ELR (cell line): ENCODE measurements at regions not wholly inside any gene's neighbourhood (a gene's known extent, or its start where the extent isn't known, plus 50 kb on each side); places are given as distances from the start of the nearest gene placed in this dataset.

Source experiments
- DNase-seq: peaks from one replicate; pipeline ENCODE4 v3.0.0-alpha.2; 2015; ENCODE audit warnings: low read depth

DNA sequence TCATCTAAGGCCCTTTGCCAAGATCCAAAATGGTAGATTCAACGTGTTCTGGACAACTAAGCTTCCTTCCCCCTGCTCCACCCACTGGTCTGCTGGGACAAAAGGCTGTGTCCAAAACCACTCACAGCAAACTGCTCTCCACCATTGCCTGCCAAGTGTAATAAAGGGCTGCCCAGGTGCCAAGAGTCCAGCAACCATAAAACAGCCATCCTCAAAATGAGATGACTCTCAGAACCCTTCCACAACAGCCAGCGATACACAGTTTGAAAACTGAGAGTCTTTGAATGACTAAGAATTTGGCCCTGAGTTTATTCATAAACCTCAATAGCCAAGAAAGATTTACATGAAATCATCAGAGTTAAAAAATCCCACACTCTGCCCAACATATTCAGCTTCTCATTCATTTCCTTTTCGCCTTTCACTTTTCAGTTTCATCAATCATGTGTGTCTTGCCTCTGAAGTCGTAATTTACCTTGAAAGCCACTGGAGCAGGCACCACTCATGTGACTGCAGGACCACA, 658.1 kb upstream of the MGMT start:
- DNase-seq, result no peak

DNA sequence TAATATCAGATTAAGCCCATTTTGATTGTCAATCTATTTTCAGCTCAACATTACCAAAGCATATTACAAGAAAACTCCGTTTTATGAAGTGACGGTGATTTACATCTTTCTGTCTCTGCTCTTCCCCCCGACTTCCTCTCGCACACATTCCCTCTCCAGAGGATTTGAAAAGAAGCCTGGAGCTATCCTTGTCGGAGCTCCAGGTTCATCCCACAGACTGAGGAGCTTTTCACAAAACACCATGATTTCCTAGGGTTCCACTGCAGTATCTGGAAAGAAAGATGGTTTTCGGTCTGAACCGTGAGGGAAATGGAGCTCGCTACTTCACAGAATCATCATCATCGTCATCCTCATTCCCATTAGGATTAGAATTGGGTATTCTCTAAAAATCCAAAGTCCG, 655.5 kb upstream of the MGMT start:
- no peak for DNase-seq

DNA sequence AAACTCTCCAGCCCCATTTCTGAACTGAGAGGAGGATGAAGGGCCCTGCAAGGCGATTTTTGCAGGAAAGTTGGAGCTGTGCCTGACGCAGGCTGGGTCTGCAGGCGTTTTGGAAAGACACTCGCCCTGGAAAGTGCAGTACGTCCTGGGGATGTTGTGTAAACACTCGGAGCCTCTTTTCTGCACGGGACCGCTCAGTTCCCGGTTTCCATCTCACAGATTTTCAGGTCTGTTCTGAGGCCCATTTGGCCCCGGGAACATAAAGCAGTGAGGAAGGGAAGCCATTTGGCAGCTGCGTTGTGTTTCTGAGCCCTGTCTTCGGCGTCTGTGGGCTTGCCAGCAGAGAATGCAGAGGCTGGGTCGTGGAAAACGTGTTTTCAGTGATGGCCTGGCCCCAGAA, 655.0 kb upstream of the MGMT start:
- no peak for DNase-seq

DNA sequence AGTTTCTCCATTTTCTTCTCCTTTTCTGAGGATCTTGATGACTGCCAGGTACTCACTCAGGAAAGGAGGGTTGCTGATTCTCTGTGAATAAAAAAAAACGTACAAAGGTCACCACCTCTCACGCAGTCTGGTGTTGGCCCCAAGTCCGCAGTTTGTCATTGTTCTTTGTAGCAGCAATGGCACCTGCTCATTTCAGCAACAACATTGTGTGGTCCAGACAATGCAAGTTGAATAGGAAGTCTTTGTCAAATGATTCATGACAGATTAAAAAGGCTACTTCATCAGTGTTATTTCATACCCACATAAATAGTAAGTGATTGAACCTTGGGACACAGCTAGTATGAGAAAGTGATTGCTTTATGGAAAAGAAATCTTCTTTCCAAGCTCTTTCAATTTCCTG, 653.5 kb upstream of the MGMT start:
- no peak for DNase-seq

DNA sequence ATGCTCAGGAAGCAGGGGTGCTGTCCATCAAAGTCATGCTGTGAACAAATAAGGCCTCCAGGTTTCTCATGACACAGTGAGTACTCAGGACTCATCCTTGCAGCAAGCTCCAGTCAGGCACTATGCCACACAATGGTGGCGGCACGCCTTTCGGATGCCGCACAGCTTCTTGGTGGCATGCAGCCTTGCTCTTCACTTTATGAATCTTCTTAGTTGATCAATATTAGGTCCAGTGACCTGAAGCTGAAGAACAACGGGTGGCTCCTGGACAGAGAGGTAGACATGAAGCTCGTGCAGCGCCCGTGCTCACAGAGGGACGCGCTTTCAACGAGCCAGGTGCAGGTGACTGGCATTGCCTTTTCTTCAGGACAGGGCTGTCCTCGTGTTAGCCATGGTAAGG, 653.0 kb upstream of the MGMT start:
- DNase-seq, result no peak

DNA sequence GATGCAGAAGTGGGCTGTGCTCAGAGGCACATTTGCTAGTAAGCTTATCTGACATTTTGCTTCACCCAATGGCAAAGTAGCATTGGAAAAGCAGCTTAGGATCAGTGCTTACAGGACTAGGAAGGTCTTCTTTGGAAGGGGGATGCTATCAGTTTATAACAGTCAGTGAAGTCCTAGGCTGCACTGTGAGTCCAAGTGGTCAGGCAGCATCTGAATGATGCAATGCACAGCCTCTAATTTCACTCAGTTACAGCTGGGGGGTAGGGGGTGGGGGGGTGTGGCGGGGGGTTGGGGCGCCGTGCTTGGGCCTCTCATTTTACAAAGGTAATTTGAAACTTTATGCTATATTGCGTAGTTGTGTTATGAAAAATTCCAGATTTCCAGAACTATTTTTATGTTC, 652.3 kb upstream of the MGMT start:
- no peak for DNase-seq

DNA sequence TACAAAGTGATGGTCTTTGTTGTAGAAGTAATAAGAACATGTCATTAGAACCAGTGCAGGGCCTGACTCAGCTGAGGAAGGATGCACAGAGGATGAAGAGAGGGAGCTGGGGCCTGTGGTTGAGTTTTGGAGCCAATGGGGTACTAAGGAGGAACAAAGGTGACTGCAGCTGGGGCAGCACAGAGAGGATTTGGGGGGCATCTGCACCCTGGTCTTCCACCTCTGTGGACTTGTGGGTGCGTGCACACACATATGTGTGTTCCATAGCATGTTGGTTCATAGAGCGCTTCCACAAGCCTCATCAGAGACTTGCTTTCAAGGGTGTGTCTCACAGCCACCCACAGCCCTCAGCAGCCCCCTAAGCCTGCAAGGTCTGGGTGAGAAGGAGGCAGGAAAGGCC, 650.3 kb upstream of the MGMT start:
- no peak for DNase-seq

DNA sequence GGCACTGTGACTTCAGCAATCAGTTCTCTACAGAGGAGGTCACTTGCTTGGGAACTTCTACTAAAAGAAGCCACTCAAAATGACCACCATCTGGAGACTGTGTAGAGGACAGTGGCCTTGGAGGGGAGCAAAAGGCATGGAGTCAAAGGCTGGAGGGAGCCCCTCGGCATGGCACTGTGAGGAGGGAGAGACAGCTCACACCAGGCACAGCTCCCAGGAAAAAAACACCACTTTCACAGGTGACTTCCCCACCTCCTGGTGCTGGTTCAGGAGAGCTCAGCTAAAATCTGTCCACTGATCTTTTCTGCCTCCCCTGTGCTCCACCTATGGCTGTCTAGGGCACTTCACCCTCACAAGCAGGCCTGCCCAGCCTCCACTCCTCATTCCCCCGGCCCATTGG, 649.4 kb upstream of the MGMT start:
- DNase-seq, result no peak

DNA sequence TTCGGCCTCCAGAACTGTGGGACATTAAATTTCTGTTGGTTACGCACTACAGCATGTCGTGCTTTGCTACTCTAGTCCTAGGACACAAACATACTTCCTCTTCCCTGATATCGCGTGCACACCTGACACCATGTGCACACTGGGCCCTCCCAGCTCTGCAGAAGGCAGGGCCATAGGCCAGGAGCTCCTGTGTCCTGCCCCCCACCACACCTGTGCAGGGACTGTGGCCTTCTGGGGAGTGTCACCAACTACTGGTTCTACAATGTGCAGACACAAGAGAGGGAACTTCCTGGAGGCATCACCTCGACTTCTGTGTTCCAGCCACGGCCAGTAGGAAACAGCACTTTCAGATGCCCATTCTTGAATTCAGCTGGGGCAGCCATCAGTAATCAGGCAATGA, 646.4 kb upstream of the MGMT start:
- no peak for DNase-seq

DNA sequence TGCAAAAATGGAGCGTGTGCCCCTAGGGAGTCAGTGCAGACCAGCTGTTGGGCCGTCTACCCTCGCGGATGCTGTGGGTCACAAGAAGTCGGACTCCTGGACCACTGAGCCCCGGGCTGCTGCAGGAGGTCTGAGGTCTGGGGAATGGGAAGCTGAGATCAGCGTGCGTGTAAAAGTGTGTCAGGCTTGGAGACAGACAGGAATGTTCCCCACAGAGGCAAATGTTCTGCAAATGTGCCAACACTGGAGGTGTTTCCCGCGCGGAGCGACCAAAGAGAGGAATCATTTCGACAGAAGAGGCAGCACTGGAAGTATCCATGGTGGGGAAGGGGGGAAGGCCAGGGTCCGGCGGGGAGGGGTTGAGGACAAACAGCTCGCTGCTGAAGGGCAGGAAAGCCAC, 643.8 kb upstream of the MGMT start:
- DNase-seq, result no peak

DNA sequence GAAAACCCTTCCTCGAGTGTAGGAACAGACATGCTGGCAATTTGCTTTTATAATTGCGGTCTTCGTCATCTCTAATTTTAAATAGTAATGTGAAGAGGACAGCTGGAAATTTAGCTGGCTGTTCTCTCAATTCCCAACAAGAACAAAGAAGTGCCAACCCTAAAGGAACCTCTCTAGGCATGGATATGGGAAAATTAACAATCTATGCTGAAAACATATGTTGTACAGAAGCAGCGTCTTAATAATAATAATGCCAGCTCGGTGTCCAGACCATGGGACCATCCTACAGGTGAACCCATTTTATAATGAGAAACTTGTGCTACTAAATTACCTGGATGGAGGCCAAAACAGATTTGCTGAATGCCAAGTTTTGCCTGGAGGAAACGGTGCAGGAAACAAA, 641.4 kb upstream of the MGMT start:
- no peak for DNase-seq

DNA sequence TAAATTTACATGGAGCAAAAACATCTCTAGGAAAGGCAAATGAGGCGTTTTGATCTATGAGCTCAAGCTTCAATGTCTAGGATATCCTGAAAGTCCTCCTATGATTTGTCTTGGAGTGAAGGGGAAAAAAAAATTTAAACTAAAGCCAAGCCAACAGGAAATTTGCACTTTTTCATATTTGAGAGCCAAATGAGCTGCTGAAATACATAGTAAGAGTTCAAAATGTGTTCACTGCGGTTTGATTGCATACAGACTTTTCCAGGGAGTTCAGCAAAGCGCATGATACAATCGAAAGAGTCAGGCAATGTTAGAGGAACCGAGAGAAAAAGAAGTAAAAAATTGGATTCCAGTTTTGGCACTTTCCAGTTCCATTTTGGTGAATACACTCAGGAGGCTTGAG, 633.4 kb upstream of the MGMT start:
- DNase-seq, result no peak

DNA sequence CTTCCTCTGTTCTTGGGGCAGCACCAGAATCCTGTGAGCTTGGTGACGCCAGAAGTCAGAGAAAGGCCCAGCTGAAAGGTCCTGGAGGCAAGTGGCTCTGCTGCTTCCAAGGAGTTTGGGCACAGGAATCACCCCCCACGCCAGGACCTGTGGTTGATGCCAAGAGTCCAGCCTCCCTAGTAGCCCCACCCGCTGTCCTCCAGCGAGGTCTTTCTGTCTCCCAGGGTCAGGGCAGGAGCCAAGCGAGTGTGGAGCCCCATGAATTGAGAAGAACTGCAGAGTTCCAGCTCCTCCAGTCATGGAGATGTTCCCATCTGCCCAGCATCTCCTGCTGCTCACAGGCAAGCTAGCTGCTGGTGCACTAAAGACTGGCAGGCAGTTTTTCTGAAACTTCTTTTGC, 631.7 kb upstream of the MGMT start:
- no peak for DNase-seq

DNA sequence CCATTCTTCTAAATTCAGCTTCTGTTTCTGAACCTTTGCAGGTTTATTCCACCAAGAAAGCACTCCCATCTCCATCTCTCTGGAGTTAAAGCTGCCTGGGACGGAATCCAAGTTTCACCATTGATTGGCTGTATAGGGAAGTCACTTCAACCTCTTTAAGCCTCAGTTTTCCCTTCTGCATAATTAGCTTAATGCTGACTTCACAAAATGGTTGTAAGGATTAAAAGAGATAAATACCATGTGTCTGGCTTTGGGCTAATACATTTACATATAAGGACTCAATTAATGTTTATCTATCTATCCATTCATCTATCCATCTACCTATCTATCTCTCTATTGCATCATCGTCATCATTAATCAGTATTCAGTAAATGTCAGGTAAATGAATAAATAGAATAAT, 629.6 kb upstream of the MGMT start:
- DNase-seq, result no peak

DNA sequence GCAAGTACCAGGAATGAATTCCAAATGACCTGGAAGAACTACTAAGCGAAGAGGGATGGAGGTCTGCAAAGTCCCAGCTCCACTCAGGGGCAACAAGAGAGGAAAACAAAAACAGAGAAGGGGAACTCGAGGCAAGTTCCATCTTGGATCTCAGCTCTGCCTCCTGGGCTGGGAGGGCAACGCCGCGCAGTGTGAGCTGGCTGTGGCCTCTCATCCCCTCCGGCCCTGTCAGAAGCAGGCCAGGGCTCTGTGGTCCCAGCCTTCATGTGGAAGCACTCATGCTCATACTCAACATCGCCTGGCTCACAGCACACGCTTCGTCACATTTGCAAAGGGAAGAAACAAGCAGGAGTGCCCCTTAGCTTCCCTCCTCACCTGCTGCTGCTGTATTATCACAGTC, 627.9 kb upstream of the MGMT start:
- DNase-seq, result no peak

DNA sequence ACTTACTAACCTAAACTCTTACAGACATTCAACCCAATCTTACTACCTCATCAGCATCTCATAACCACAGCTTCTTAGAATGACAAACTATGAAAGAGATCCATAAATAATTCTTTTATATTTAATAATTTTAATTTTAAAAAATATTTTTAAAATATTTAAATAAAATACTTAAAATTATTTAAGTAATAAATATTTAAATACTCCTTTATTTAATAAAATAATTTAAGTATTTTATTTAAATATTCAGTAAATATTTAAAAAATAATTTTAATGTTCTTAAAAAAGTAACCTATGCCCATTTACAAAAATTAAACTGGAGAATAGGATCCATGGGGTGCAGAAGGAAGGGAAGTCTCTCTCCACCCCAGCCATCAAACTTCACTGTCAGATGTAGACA, 627.3 kb upstream of the MGMT start:
- DNase-seq, result no peak

DNA sequence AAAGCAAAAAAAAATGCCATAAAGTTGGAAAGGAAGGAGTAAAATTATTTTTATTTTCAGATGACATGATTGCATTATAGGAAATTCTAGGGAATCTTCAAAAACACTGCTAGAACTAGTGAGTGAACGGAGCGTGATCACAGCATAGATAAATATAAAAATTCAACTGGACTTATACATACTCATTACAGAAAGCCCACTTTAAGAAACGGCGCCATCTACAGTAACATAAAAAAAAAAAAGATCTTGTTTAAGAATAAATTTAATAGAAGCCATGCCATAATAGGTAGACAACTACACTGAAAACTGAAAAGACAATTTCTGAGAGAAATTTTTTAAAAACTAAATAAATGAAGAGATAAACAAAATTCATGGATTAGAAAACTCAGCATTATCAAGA, 623.1 kb upstream of the MGMT start:
- no peak for DNase-seq

DNA sequence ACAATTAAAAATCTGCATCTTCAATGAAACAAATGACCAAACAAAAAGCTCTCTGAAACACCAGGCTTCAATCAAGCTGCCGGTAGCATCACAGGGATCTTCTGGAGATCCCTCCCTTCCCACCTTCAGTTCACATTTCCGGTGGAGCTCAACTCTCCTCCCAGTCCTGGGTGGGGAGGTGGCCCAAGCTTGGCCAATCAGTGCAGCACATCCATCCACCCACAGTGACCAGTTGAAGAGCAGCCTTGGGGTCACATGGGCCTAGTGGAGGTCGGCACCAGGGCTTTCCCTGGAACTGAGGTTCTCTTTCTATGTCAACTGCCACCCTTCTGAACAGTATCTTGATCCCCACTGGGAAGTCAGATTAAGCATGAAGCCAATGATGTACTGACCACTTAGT, 620.1 kb upstream of the MGMT start:
- DNase-seq, result no peak

DNA sequence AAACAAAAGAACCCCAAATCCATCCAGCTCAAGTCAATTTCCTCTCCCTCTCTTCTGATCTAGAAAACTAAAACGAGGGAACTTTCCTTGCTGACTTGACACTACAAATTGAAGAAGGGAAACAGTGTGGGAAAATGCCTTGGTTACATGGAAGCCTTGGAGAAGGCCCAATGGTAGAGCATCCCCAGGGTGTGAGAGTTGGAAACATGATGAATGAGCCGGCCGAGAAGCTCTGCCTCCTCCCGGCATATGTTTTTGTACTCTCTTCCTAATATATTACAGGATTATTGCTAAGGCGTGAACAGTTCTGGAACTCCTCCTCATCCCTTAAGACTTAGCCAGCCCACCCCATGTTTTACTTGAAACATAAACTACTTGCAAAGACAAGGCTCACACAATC, 618.2 kb upstream of the MGMT start:
- DNase-seq, result no peak

DNA sequence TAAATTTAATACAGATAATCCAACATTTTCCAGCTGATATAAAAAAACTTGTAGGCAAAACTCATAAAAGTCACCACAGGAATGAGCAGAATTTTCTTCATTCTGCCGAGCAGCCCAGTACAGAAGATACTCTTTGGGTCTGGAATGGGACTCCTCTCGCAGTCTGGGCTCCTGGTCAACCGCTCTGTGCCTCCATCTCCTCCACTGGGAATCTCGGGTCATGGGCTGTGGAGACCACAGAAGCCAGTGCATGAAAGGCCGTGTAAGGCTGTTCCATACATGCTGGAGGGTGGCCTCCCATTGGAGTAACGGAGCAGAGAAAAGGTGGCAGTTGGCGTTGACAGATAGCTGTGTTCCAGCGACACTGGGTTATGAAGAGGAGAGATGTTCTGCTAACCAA, 616.4 kb upstream of the MGMT start:
- DNase-seq, result no peak

DNA sequence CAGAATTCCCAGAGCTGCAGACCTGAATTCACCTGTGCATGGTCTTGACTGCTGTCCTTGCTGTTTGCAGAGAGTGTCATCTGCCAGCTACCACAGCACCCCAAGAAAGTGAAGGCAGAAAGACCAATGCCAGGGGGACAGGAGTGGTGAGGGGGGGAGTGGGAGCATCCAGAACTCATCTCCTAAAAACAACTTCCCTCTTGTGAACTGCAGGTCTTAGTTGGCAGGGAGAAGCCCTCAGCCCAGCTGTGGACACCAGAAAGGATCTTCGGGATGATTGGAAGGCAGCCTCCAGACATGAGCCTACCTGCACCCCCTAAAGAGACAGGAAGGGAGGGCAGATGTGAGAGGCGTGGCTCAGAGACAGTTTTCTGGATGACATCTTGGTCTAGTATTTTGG, 615.8 kb upstream of the MGMT start:
- no peak for DNase-seq

DNA sequence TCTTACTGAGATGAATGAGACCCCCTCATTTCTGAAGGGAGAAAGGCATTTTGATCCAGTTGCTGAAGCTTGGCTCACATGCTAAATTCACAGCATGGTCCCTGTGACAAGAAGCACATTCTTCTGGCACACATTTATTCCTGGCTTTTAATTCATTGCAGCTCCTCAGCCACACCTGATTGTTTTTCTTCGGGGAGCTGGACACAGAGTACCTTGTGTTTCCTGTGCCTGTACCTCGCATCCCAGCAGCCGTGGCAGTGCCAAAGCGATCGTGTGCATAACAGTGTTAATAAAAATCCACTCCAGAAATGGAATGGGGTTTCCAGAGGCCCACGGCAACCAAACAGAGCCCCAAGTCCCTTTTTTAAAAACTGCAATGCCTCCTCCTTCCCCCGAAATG, 615.3 kb upstream of the MGMT start:
- DNase-seq, result no peak

DNA sequence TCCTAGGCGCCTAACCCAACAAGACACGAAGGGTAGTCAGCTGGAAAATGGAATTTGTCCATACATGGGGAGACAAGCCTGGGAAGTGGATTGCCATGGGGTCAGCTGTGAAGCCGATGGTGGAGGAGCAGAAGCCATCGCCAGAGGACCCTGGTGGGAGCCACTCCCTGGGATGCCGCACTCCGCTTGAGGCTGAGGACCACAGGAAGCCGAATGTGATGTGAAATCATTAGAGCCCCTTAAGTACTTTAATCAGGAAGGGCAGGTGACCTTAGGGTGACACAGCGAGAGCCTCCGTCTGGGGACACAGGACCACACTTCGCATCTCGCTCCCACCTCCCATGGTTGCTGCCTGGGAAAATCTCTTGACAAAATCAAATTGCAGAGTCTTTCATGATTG, 614.6 kb upstream of the MGMT start:
- DNase-seq, result no peak

DNA sequence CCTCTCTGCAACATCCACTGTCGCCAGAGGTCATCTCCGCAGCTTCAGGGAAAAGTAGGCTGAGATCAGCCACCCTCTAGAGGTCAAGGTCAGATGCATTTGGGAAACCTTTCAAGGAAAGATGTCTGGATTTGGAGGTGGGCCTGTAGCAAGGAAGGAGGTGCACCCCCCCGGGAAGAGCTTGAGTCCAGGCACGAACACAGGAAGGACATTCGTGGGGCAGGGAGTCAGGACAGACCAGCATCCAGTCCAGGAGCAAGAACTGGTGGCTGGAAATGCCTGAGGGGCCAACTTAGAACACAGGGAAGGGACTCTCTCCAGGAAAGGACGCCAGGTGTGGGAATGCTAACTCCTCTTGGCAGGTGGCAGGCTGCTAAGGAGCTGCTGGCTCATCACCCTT, 614.1 kb upstream of the MGMT start:
- DNase-seq, result no peak

DNA sequence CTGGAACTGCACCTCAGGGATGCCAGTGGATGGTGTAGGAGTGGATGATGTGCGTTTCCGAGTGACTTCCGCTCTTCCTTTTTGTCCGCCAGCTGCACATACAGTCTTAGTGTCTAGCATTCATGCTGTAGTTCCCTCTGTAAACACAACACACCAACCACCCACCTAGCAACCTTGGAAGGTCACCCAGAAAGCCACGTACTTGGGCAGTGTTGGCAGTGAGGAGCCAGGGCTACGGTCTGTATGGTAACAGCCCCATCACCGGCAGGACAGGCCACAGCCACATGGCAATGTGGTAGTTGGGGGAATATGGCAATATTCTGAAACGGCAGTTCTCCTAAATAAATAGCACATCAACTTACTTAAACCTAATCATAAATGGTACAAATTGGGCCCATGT, 613.5 kb upstream of the MGMT start:
- no peak for DNase-seq
